GM21447 (cell line): ENCODE measurements at regions not wholly inside any gene's neighbourhood (a gene's known extent, or its start where the extent isn't known, plus 50 kb on each side); places are given as distances from the start of the nearest gene placed in this dataset.
"Not testable (repeated sequence)": the region's sequence is repeated elsewhere in the genome, so short reads cannot be mapped to it uniquely, and the experiment has no call there.

Source experiments
- ATAC-seq: cut with Tn5 transposase; IDR thresholded peaks from one replicate; pipeline ENCODE4 v1.9.1; 2021; ENCODE audit not compliant: unreplicated experiment

GRCh38 chr11:122404571-122404970, 251.0 kb upstream of the UBASH3B start:
- no peak for ATAC-seq

- ATAC-seq = not testable (repeated sequence)
Measured at GRCh38 chr11:122401581-122401980, 253.9 kb upstream of the UBASH3B start.

GRCh38 chr11:122399375-122399774, 256.1 kb upstream of the UBASH3B start:
- peak; percentile 70 for ATAC-seq

GRCh38 chr11:122398851-122399250, 256.7 kb upstream of the UBASH3B start:
- ATAC-seq = no peak

- peak; percentile 68 for ATAC-seq
Measured at GRCh38 chr11:122398167-122398566, 257.4 kb upstream of the UBASH3B start.

- no peak for ATAC-seq
Measured at GRCh38 chr11:122395282-122395681, 260.2 kb upstream of the UBASH3B start.

GRCh38 chr11:122394313-122394712, 261.2 kb upstream of the UBASH3B start:
- ATAC-seq = no peak

GRCh38 chr11:122393209-122393860, 262.2 kb upstream of the UBASH3B start:
- no peak for ATAC-seq

GRCh38 chr11:122392508-122392907, 263.0 kb upstream of the UBASH3B start:
- ATAC-seq = no peak

GRCh38 chr11:122391049-122391448, 264.5 kb upstream of the UBASH3B start:
- no peak for ATAC-seq

GRCh38 chr11:122383186-122383585, 267.2 kb upstream of the BLID start:
- no peak for ATAC-seq

- peak; percentile 72 for ATAC-seq
Measured at GRCh38 chr11:122375687-122376399, 259.8 kb upstream of the BLID start.

GRCh38 chr11:122368796-122369195, 252.8 kb upstream of the BLID start:
- ATAC-seq = no peak

GRCh38 chr11:122367809-122368231, 251.8 kb upstream of the BLID start:
- no peak for ATAC-seq

- ATAC-seq = no peak
Measured at GRCh38 chr11:122365610-122366360, 249.8 kb upstream of the BLID start.

GRCh38 chr11:122363296-122363695, 247.3 kb upstream of the BLID start:
- ATAC-seq = no peak

- no peak for ATAC-seq
Measured at GRCh38 chr11:122362381-122362780, 246.4 kb upstream of the BLID start.

- ATAC-seq = no peak
Measured at GRCh38 chr11:122360875-122361274, 244.9 kb upstream of the BLID start.

- ATAC-seq = no peak
Measured at GRCh38 chr11:122359081-122359571, 243.1 kb upstream of the BLID start.

GRCh38 chr11:122358292-122358691, 242.3 kb upstream of the BLID start:
- ATAC-seq = no peak

- no peak for ATAC-seq
Measured at GRCh38 chr11:122355968-122356367, 240.0 kb upstream of the BLID start.
